HG03378 (cell line): ENCODE measurements at regions not wholly inside any gene's neighbourhood (a gene's known extent, or its start where the extent isn't known, plus 50 kb on each side); places are given as distances from the start of the nearest gene placed in this dataset.

Experiments
- ATAC-seq: cut with Tn5 transposase; IDR thresholded peaks from one replicate; pipeline ENCODE4 v1.9.1; 2021; ENCODE audit warnings: mild to moderate bottlenecking, moderate library complexity; ENCODE audit not compliant: unreplicated experiment

GRCh38 chr5:28009576-28009975 is 971.2 kb upstream of the CDH9 start:
- ATAC-seq: no peak

GRCh38 chr5:27996665-27997064 is 958.3 kb upstream of the CDH9 start:
- ATAC-seq: no peak

GRCh38 chr5:27995867-27996266 is 957.5 kb upstream of the CDH9 start:
- no peak for ATAC-seq

GRCh38 chr5:27978322-27978721 is 939.9 kb upstream of the CDH9 start:
- ATAC-seq: no peak

- ATAC-seq: no peak
Measured at GRCh38 chr5:27969157-27969556, 930.8 kb upstream of the CDH9 start.

- no peak for ATAC-seq
Measured at GRCh38 chr5:27963050-27963783, 924.8 kb upstream of the CDH9 start.

- no peak for ATAC-seq
Measured at GRCh38 chr5:27962198-27962597, 923.8 kb upstream of the CDH9 start.

GRCh38 chr5:27947088-27947487 is 908.7 kb upstream of the CDH9 start:
- ATAC-seq: no peak

GRCh38 chr5:27944471-27944870 is 906.1 kb upstream of the CDH9 start:
- ATAC-seq: no peak

- no peak for ATAC-seq
Measured at GRCh38 chr5:27938989-27939388, 900.6 kb upstream of the CDH9 start.

GRCh38 chr5:27928060-27928459 is 889.7 kb upstream of the CDH9 start:
- no peak for ATAC-seq

- ATAC-seq: no peak
Measured at GRCh38 chr5:27911216-27911615, 872.8 kb upstream of the CDH9 start.

GRCh38 chr5:27908341-27908740 is 870.0 kb upstream of the CDH9 start:
- ATAC-seq: no peak

GRCh38 chr5:27906931-27907601 is 868.7 kb upstream of the CDH9 start:
- no peak for ATAC-seq

- no peak for ATAC-seq
Measured at GRCh38 chr5:27906481-27906880, 868.1 kb upstream of the CDH9 start.

GRCh38 chr5:27900761-27901160 is 862.4 kb upstream of the CDH9 start:
- no peak for ATAC-seq

GRCh38 chr5:27876071-27876470 is 837.7 kb upstream of the CDH9 start:
- ATAC-seq: no peak

GRCh38 chr5:27875148-27875547 is 836.8 kb upstream of the CDH9 start:
- ATAC-seq: no peak

GRCh38 chr5:27868292-27868691 is 829.9 kb upstream of the CDH9 start:
- no peak for ATAC-seq

GRCh38 chr5:27855491-27855890 is 817.1 kb upstream of the CDH9 start:
- ATAC-seq: no peak

GRCh38 chr5:27854243-27854852 is 816.0 kb upstream of the CDH9 start:
- no peak for ATAC-seq

GRCh38 chr5:27845248-27845647 is 806.9 kb upstream of the CDH9 start:
- no peak for ATAC-seq
